WTC11 (cell line): ENCODE measurements at regions not wholly inside any gene's neighbourhood (a gene's known extent, or its start where the extent isn't known, plus 50 kb on each side); places are given as distances from the start of the nearest gene placed in this dataset.

Experiments used
- ATAC-seq: fragments of 200-7000 bp; cut with Tn5 transposase; 2 replicates; pipeline ENCODE4 v1.10.0; 2021; ENCODE audit warnings: mild to moderate bottlenecking, moderate library complexity
- CTCF ChIA-PET: fragments of 300-600 bp; sonication (Branson Sonifier 250); formaldehyde crosslinking; loops from one replicate; lab custom pipeline; 2021; ENCODE audit warnings: antibody characterized with exemption; lab: Charles Lee
- POLR2A ChIA-PET: fragments of 350-600 bp; sonication (Branson Sonifier 250); formaldehyde crosslinking; loops from one replicate; lab custom pipeline; 2021; ENCODE audit warnings: antibody characterized with exemption; lab: Charles Lee
- DNase-seq: peaks from one replicate; pipeline ENCODE4 v3.0.0; 2021; ENCODE audit warnings: low spot score
- H3K27ac Mint-ChIP-seq: 2 replicates; pipeline ENCODE4 v1.8.0; 2021; ENCODE audit warnings: mixed read lengths
- H3K27me3 Mint-ChIP-seq: 2 replicates; pipeline ENCODE4 v1.8.0; 2021; ENCODE audit warnings: low read depth, mild to moderate bottlenecking, moderate library complexity, mixed read lengths
- H3K36me3 Mint-ChIP-seq: 2 replicates; pipeline ENCODE4 v1.8.0; 2021; ENCODE audit warnings: mixed read lengths
- H3K4me1 Mint-ChIP-seq: 2 replicates; pipeline ENCODE4 v1.8.0; 2022; ENCODE audit warnings: mixed read lengths
- H3K4me3 Mint-ChIP-seq: 2 replicates; pipeline ENCODE4 v1.8.0; 2021; ENCODE audit warnings: mild to moderate bottlenecking, moderate library complexity, mixed read lengths
- H3K9me3 Mint-ChIP-seq: 2 replicates; pipeline ENCODE4 v1.8.0; 2021; ENCODE audit warnings: mixed read lengths
- ARID4B ChIP-seq: sonication (generic); formaldehyde crosslinking; IDR thresholded peaks from 2 replicates; pipeline ENCODE4 v1.8.0; 2023; ENCODE audit warnings: missing genetic modification reagents, mild to moderate bottlenecking, borderline replicate concordance
- E2F4 ChIP-seq: sonication (generic); formaldehyde crosslinking; IDR thresholded peaks from 2 replicates; pipeline ENCODE4 v1.8.1; 2022; ENCODE audit warnings: low read depth, mild to moderate bottlenecking, moderate library complexity, missing genetic modification reagents, borderline replicate concordance
- E2F5 ChIP-seq: sonication (generic); formaldehyde crosslinking; IDR thresholded peaks from 2 replicates; pipeline ENCODE4 v1.8.1; 2022; ENCODE audit warnings: mild to moderate bottlenecking, moderate library complexity, missing genetic modification reagents
- ERG ChIP-seq: fragments of 250-450 bp; sonication (Bioruptor Pico); IDR thresholded peaks from 2 replicates; pipeline ENCODE4 v1.8.0; 2021; ENCODE audit warnings: mild to moderate bottlenecking
- GTF2I ChIP-seq: fragments of 250-450 bp; sonication (Bioruptor Pico); conservative IDR thresholded peaks from 2 replicates; pipeline ENCODE4 v1.4.0; 2021; ENCODE audit warnings: mild to moderate bottlenecking
- HMGXB4 ChIP-seq: sonication (generic); formaldehyde crosslinking; IDR thresholded peaks from 2 replicates; pipeline ENCODE4 v1.8.1; 2023; ENCODE audit warnings: mild to moderate bottlenecking, moderate library complexity, missing genetic modification reagents
- MYBL2 ChIP-seq: sonication (generic); formaldehyde crosslinking; IDR thresholded peaks from 2 replicates; pipeline ENCODE4 v1.8.1; 2023; ENCODE audit warnings: mild to moderate bottlenecking, moderate library complexity, missing genetic modification reagents
- PREB ChIP-seq: sonication (generic); formaldehyde crosslinking; IDR thresholded peaks from 2 replicates; pipeline ENCODE4 v1.8.1; 2022; ENCODE audit warnings: mild to moderate bottlenecking, missing genetic modification reagents, moderate library complexity, borderline replicate concordance
- STAT6 ChIP-seq: sonication (generic); formaldehyde crosslinking; conservative IDR thresholded peaks from 2 replicates; pipeline ENCODE4 v1.8.1; 2023; ENCODE audit warnings: mild to moderate bottlenecking, low read depth, missing genetic modification reagents, moderate library complexity
- TCF7 ChIP-seq: sonication (generic); formaldehyde crosslinking; IDR thresholded peaks from 2 replicates; pipeline ENCODE4 v1.8.0; 2022; ENCODE audit warnings: mild to moderate bottlenecking, low read depth, missing genetic modification reagents, moderate library complexity
- TEAD1 ChIP-seq: sonication (generic); formaldehyde crosslinking; IDR thresholded peaks from 2 replicates; pipeline ENCODE4 v1.8.0; 2022; ENCODE audit warnings: mild to moderate bottlenecking, missing genetic modification reagents
- TEAD4 ChIP-seq: sonication (generic); formaldehyde crosslinking; IDR thresholded peaks from 2 replicates; pipeline ENCODE4 v1.8.0; 2022; ENCODE audit warnings: mild to moderate bottlenecking, missing genetic modification reagents
- ZNF416 ChIP-seq: fragments of 250-450 bp; sonication (Bioruptor Pico); IDR thresholded peaks from 2 replicates; pipeline ENCODE4 v1.9.0; 2021; ENCODE audit warnings: mild to moderate bottlenecking, inconsistent platforms
- ZNF423 ChIP-seq: fragments of 250-450 bp; sonication (Bioruptor Pico); IDR thresholded peaks from 2 replicates; pipeline ENCODE4 v2.1.2; 2022; ENCODE audit warnings: mild to moderate bottlenecking, moderate library complexity
- TF ChIP-seq, protein P1 (sequence below): sonication (generic); formaldehyde crosslinking; IDR thresholded peaks from 2 replicates; pipeline ENCODE4 v1.8.0; 2022; ENCODE audit warnings: mild to moderate bottlenecking, missing genetic modification reagents
- TF ChIP-seq, protein P2 (sequence below): sonication (generic); formaldehyde crosslinking; IDR thresholded peaks from 2 replicates; pipeline ENCODE4 v1.8.1; 2022; ENCODE audit warnings: missing genetic modification reagents, borderline replicate concordance

- no peak for TF ChIP-seq E2F5 (CRISPR knock-in tag)
- no peak for TF ChIP-seq ARID4B (CRISPR knock-in tag)
- no peak for TF ChIP-seq TEAD1
- TF ChIP-seq, protein P1, sequence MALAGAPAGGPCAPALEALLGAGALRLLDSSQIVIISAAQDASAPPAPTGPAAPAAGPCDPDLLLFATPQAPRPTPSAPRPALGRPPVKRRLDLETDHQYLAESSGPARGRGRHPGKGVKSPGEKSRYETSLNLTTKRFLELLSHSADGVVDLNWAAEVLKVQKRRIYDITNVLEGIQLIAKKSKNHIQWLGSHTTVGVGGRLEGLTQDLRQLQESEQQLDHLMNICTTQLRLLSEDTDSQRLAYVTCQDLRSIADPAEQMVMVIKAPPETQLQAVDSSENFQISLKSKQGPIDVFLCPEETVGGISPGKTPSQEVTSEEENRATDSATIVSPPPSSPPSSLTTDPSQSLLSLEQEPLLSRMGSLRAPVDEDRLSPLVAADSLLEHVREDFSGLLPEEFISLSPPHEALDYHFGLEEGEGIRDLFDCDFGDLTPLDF (CRISPR knock-in tag): no peak
- no peak for TF ChIP-seq GTF2I (CRISPR knock-in tag)
- TF ChIP-seq, all 79 proteins: peak for 0
Observed at GRCh38 chr7:88692493-88692892, 67.0 kb upstream of the ZNF804B start (continued).

- Mint-ChIP-seq H3K27me3 (no peaks in the 10 kb centered on the region), H3K36me3 (no peaks in the 10 kb centered on the region), H3K4me3 (no peak overlapping the region), H3K27ac (no peak overlapping the region), H3K9me3 (no peaks in the 10 kb centered on the region), H3K4me1 (peaks cover 8% of the 10 kb centered on the region)
- ATAC-seq: no peak
- ChIA-PET CTCF (no interaction called here), POLR2A (no interaction called here)
- TF ChIP-seq HMGXB4 (CRISPR knock-in tag) (no peak), ERG (CRISPR knock-in tag) (no peak), TCF7 (CRISPR knock-in tag) (no peak), MYBL2 (no peak)
- no peak for DNase-seq
Observed at GRCh38 chr7:88689821-88690220, 69.7 kb upstream of the ZNF804B start.

- H3K27ac Mint-ChIP-seq: no peak overlapping the region
Observed at GRCh38 chr7:88688222-88688621, 71.3 kb upstream of the ZNF804B start.

More at GRCh38 chr7:88688222-88688621, 71.3 kb upstream of the ZNF804B start:
- no peak for TF ChIP-seq MYBL2
- no peak for TF ChIP-seq ZNF423 (CRISPR knock-in tag)
- TF ChIP-seq E2F4: no peak
- TF ChIP-seq, protein P2, sequence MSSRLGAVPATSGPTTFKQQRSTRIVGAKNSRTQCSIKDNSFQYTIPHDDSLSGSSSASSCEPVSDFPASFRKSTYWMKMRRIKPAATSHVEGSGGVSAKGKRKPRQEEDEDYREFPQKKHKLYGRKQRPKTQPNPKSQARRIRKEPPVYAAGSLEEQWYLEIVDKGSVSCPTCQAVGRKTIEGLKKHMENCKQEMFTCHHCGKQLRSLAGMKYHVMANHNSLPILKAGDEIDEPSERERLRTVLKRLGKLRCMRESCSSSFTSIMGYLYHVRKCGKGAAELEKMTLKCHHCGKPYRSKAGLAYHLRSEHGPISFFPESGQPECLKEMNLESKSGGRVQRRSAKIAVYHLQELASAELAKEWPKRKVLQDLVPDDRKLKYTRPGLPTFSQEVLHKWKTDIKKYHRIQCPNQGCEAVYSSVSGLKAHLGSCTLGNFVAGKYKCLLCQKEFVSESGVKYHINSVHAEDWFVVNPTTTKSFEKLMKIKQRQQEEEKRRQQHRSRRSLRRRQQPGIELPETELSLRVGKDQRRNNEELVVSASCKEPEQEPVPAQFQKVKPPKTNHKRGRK (CRISPR knock-in tag): no peak
- TF ChIP-seq STAT6 (CRISPR knock-in tag): no peak
- TF ChIP-seq TEAD4 (CRISPR knock-in tag): no peak
- no peak for TF ChIP-seq PREB (CRISPR knock-in tag)
- no peak for TF ChIP-seq ZNF416 (CRISPR knock-in tag)
- H3K4me3 Mint-ChIP-seq: no peak overlapping the region
- ChIA-PET POLR2A (no interaction called here), CTCF (no interaction called here)
- peaks cover 8% of the 10 kb centered on the region for H3K4me1 Mint-ChIP-seq
- H3K9me3 Mint-ChIP-seq: no peaks in the 10 kb centered on the region
- no peaks in the 10 kb centered on the region for H3K27me3 Mint-ChIP-seq
- no peaks in the 10 kb centered on the region for H3K36me3 Mint-ChIP-seq
- DNase-seq: no peak
- no peak for ATAC-seq
